ENCODE measurements at regions not wholly inside any gene's neighbourhood (a gene's known extent, or its start where the extent isn't known, plus 50 kb on each side); places are given as distances from the start of the nearest gene placed in this dataset.
"Not testable (repeated sequence)": the region's sequence is repeated elsewhere in the genome, so short reads cannot be mapped to it uniquely, and the experiment has no call there.

GRCh38 chrX:2561456-2561855 lies 60.7 kb upstream of the DHRSX start:
- no peak for DNase-seq

DNA sequence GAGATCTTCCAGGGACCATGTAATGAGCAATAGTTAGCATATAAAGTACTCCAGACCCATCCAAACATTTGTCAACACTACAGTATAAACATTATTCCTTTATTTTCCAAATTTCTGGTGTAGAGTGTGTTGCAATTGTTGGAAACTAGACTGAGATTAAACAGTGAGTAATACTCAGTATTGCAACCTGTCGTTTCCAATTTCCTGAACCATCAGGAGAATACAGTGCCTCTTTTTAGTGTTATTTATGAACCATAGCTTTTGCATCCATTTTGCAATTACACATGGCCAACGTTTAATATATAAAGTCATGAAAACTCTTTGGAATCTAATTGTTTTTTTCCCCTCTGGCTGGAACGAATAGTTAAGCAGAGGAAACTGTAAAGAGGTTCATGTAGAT lies 58.3 kb upstream of the DHRSX start:
- DNase-seq: no peak

DNA sequence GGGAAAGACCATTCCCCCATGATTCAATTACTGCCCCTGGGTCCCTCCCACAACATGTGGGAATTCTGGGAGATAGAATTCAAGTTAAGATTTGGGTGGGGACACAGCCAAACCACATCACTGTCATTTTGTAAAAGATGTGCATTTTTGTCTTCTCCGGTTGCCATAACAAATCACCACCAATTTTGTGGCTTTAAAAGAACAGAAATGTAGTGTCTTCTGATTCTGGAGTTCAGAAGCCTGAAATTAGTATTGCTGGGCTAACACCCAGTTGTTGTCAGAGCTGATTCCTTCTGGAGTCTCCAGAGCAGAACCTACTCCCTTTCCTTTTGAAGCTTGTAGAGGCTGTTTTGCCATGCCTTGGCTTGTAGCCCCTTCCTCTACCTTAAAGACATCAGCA lies 54.1 kb upstream of the DHRSX start:
- DNase-seq: no peak

DNA sequence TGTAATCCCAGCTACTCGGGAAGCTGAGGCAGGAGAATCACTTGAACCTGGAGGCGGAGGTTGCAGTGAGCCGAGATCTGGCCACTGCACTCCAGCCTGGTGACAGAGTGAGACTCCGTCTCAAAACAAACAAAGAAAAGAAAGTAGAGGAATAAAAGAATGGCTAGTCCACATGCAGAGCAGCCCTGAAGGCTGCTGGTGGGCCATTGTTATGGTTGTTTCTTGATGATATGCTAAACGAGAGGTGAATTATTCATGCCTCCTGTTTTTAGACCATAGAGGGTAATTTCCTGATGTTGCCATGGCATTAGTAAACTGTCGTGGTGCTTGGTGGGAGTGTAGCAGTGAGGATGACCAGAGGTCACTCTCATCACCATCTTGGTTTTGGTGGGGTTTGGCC lies 53.3 kb upstream of the DHRSX start:
- not testable (repeated sequence) for DNase-seq

DNA sequence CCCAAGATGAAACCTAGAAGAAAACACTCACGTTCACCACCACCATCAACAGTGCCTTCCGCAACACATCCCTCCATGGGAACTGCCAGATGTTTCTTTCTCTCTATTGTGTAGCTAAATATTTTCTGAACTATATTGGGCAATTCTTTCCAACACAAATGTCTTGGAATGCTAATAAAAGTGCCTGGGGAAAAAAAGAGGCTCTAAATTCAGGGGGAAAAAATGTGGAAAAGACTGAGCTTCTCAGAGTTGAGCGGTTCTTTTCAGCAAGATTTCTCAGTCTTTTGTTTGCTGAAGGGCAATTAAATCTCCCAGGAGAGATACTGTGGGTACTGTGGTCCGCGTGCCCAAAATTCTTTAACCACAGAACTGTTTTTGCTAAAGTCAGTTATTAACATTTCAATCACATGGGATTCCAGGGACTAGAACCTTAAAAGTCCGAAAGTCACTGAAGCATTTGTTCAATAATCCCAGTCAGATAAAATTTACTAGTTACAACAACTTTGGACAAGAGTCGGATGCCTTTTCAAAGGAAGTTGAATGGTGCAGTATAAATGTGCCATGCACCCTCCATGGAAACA lies 51.9 kb upstream of the DHRSX start:
- DNase-seq: no peak

DNA sequence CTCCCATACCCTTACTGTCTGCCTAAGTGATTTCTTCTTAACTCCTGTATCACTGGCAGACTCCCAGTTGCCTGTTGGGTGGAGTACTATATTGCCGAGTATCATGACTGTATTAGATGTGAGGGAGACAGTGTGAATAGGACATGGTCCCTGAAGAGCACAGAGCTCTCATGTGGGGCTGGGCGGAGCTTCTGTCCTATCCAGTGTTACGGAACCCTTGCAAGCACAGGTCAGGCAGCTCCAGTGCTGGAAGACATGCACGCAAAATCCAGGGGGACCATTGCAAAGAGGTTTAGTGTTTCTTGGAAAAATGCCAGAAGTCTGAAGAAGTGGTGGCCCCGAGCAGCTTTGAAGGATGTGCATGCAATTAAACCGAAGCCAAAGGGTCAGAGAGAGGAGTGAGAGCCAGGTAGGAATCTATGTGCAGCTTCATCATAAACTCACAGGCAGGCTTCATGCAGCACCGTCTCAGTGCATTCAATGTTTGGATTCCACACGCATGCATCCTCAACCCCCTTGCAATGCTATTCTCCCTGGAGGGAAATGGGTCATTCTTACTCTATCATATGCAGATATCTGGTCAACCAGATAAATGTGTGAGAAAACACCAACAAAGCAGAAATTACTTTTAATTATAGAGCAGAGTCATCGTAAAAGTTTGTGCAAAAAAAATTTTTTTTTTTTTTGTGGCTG lies 49.7 kb upstream of the DHRSX start:
- DNase-seq: no peak

All from right forelimb (tissue), 1 donor.